ENCODE measurements at regions not wholly inside any gene's neighbourhood (a gene's known extent, or its start where the extent isn't known, plus 50 kb on each side); places are given as distances from the start of the nearest gene placed in this dataset.

DNA sequence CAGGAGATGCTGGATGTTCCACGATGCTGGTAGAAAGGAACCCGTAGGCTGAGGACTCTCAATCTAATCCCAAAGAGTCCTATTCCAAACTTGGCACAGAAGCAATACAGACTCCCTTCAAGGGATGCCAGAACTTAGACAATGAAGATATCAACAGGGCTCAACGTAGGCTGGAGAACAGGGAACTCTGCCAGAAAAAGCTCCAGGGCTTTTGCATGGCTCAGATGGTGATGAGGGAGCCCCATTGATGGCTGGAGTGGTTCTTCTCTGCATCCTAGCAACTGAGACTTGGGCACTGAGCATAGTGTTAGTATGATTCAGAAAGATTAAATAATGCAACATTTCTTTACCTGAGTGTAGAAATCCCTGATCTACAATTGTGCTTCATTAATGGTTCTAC is 117.2 kb upstream of the NCK2 start:
- H3K4me3 ChIP-seq (ENCODE audit: low read length), result no peak overlapping the region
- DNase-seq (ENCODE audit: low read depth, low spot score), result no peak

DNA sequence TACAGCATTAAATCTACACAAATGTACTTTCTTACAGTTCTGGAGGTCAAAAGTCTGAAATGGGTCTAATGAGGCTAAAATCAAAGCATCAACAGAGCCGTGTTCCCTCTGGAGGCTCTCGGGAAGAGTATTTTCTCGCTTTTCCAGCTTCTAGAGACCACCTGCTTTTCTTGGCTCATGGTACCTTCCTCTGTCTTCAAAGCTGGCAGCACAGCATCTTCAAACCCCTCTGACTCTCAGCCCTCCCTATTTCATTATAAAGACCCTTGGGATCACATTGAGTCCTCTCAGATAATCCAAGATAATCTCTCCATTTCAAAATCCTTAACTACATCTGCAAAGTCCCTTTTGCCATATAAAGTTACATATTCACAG is 117.8 kb upstream of the NCK2 start:
- H3K4me3 ChIP-seq (ENCODE audit: low read length), result no peak overlapping the region
- no peak for DNase-seq (ENCODE audit: low read depth, low spot score)

DNA sequence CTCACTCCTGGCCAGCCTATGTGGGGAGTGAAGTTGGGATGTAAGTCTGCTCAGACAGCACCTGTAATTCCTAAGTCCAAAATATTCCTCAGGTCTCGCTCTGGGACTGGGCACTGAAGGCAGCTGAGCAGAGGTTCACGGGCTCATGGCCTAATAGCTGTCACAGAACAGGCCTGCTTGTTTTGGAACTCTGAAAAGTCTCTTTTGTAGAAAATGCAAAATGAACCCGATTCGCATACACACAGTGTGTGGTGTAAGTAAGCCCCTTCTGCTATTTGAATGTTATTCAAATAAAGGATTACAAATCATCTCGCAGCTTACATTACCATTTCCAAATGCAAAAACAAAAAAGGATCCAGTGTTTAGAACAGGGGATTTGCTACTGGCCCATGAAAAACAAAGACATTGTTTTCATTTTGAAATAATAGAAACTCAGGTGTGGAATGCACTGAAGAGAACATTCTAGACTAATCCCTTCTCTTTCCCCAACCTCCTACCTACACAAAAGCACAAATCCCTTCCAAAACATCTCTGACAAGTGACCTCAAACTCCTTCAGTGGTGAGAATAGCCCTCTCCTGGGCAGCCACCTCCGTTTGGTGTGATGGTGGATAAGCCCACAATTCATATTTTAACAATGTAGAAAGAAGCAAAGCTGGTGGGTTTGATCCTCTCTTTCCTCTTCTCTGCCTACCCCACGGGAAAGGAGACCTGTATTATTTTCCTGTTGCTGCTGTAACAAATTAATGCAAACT is 118.3 kb upstream of the NCK2 start:
- no peak overlapping the region for H3K4me3 ChIP-seq (ENCODE audit: low read length)
- no peak for DNase-seq (ENCODE audit: low read depth, low spot score)

DNA sequence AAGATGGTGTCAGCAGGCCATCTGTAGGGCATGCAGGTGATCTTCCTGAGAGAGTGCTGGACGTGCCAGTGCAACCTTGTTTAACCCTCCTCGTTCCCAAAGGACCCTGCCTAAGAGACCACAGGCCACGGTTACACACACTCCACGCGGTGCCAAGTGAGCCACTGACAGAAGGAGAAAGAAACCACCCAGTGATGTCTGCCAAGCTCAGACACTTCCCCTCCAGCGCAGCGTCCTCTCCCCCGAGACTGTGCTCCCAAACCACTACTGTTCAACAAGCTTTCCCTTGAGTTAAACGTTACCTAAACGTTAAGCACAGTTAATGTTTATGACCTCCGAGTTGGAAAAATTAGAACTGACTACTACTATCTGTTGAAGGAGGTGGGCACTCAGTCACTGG is 119.1 kb upstream of the NCK2 start:
- no peak overlapping the region for H3K4me3 ChIP-seq (ENCODE audit: low read length)
- DNase-seq (ENCODE audit: low read depth, low spot score), result no peak

GRCh38 chr2:105621038-105621437 is 123.7 kb upstream of the NCK2 start:
- DNase-seq (ENCODE audit: low read depth, low spot score), result no peak

GRCh38 chr2:105618351-105618659 is 126.4 kb upstream of the NCK2 start:
- H3K4me3 ChIP-seq (ENCODE audit: low read length), result no peak overlapping the region
- no peak for DNase-seq (ENCODE audit: low read depth, low spot score)

More at GRCh38 chr2:105621038-105621437, 123.7 kb upstream of the NCK2 start:
- H3K4me3 ChIP-seq (ENCODE audit: low read length), result no peak overlapping the region

- no peak overlapping the region for H3K4me3 ChIP-seq (ENCODE audit: low read length)
- no peak for DNase-seq (ENCODE audit: low read depth, low spot score)
Observed at GRCh38 chr2:105617631-105618350, 126.9 kb upstream of the NCK2 start.

GRCh38 chr2:105615305-105615704 is 129.4 kb upstream of the NCK2 start:
- no peak overlapping the region for H3K4me3 ChIP-seq (ENCODE audit: low read length)
- DNase-seq (ENCODE audit: low read depth, low spot score), result no peak

GRCh38 chr2:105611811-105612424 is 132.8 kb upstream of the NCK2 start:
- H3K4me3 ChIP-seq (ENCODE audit: low read length), result no peak overlapping the region

GRCh38 chr2:105611333-105611637 is 133.4 kb upstream of the NCK2 start:
- no peak for DNase-seq (ENCODE audit: low read depth, low spot score)
- H3K4me3 ChIP-seq (ENCODE audit: low read length), result no peak overlapping the region

More at GRCh38 chr2:105611811-105612424, 132.8 kb upstream of the NCK2 start:
- DNase-seq (ENCODE audit: low read depth, low spot score), result no peak

DNA sequence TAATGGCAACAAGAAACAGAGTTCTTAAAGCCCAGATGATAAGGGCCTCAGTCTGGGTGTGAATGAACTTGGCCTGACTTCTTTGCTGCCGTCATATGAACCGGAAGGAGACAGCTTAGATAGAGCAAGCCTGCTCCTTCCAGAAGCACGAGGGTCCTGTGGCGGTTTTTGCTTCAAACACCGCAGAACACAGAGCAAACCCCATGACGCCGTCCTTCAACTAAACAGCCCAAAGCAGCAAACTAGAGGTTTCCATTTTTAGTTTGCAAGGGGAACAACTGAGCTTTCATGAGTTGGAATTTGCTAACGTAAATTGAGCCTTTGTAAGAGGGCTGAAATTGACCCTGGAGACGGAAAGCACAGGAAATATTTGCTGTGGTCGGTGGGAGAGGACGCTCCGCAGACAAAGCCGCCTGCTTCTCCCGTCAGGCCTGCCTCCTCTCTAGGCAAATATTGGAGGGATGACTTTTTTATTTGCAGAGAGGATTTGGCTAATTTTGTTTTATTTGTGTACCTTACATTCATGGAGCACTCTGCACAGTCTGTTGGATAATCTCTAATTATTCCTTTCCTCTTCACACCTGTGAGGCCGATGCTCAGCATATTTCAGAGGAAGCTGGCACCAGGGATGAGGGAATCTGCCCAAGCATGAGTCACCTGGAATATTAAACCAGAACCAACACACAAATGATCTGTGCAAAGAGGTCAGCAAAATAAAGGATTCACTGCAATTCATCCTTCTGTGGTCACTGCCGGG is 134.0 kb upstream of the NCK2 start:
- DNase-seq (ENCODE audit: low read depth, low spot score), result no peak
- H3K4me3 ChIP-seq (ENCODE audit: low read length), result no peak overlapping the region

DNA sequence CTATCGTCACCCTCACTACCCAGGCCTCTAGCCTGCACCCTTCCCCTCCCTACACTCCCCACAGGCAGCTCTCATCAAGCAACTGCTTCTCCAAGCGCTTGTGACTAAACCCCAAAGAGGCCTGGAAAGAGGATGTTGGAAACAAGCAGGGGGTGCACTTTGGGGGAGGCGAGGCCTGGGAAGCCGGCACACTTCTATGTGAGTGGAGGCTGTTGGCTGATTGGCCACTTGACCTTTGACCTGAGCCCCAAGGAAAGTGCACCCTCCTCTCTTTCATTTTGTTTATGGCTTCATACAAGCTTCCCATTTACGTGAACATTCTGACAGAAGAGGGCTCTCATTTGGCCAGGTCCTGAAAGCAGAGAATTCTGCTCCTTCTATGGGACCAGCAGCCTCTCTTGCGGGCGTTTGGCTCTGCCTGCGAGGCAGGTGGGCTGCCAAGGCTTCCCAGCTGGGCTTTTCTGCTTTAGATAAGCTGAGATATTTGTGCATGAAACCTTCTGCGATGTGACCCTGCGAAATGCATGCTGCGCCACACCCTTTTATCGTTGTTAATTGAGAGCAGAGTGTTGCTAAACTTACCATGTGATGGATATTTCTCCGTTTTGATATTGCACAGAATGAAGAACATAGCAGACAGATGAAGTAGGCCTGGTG is 134.8 kb upstream of the NCK2 start:
- DNase-seq (ENCODE audit: low read depth, low spot score), result no peak
- no peak overlapping the region for H3K4me3 ChIP-seq (ENCODE audit: low read length)

- no peak for DNase-seq (ENCODE audit: low read depth, low spot score)
- H3K4me3 ChIP-seq (ENCODE audit: low read length), result no peak overlapping the region
Observed at GRCh38 chr2:105607920-105608504, 136.7 kb upstream of the NCK2 start.

GRCh38 chr2:105606081-105606480 is 138.6 kb upstream of the NCK2 start:
- H3K4me3 ChIP-seq (ENCODE audit: low read length), result no peak overlapping the region
- no peak for DNase-seq (ENCODE audit: low read depth, low spot score)

DNA sequence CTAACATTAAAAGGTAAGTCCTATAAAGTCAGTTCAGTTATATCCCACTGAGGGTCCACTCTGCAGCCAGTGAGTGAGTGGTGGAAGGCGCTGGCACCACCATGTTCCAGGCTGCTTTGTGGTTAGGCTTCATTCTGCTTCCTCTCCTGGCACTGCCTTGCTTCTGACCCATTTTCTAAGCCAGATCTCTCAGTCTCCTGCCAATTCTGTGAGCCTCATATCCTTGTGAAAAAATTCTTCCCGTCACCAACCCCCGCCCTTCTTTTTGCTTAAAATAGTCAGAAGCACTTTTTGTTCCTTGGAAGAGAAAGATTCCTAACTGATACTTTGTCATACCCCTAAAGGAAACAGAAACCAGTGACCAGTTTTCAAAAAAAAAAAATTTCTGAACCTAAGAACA is 139.8 kb upstream of the NCK2 start:
- H3K4me3 ChIP-seq (ENCODE audit: low read length), result no peak overlapping the region
- no peak for DNase-seq (ENCODE audit: low read depth, low spot score)

- H3K4me3 ChIP-seq (ENCODE audit: low read length), result no peak overlapping the region
- DNase-seq (ENCODE audit: low read depth, low spot score), result no peak
Observed at GRCh38 chr2:105600949-105601794, 143.5 kb upstream of the NCK2 start.

DNA sequence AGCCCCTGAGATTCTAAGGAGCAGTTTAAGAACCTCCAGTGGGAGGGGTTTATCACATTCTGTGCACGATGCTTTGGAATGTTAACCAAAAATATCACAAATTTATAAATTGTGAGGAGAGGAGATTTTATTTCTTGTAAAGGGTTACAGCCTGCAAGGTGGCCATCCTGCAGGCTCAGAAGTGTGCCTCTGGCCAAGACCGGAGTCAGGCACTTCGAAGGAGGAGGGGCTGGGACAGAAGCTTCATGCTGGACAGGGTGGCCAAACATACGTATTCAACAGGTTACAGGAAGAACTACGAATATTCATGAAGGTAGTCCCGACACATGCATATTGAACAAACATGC is 144.1 kb upstream of the NCK2 start:
- no peak for DNase-seq (ENCODE audit: low read depth, low spot score)
- no peak overlapping the region for H3K4me3 ChIP-seq (ENCODE audit: low read length)

GRCh38 chr2:105600037-105600442 is 144.7 kb upstream of the NCK2 start:
- no peak overlapping the region for H3K4me3 ChIP-seq (ENCODE audit: low read length)
- DNase-seq (ENCODE audit: low read depth, low spot score), result no peak

Data from Jurkat, Clone E6-1 (cell line).